ENCODE measurements at regions not wholly inside any gene's neighbourhood (a gene's known extent, or its start where the extent isn't known, plus 50 kb on each side); places are given as distances from the start of the nearest gene placed in this dataset.
"Not testable (repeated sequence)": the region's sequence is repeated elsewhere in the genome, so short reads cannot be mapped to it uniquely, and the experiment has no call there.

DNA sequence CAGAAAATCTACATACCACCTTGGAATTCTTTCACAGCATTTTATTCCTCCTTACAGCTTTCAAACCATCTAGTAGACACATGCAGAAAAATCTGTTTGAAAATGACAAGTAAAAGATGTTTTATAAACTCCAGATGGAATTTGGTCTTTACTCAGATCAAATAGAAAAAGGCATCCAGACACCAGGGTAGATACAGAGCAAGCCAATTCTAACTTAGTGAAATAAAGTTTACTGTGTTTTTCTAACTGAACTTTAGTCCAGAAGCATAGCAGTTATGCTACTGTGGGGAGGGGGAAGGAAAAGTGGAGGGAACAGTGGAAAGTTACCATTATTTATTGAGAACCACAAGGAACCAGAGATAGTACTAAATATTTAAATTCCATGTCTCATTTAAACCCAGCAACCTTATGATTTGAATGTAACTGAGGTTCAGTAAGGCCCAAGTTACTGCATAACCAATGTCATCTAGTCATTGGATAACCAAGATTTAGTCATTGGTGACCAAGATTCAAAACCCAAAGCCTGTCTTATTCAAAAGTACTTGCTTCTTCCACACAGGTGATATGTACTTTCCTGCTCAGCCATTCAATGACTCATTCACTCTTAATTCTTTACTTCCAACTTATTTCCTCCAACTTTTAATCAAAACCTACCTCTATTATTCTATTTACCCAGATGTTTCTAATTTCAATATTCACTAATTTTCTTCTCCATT, 57.7 kb downstream of the RAD51AP2 start:
- no peak for DNase-seq

DNA sequence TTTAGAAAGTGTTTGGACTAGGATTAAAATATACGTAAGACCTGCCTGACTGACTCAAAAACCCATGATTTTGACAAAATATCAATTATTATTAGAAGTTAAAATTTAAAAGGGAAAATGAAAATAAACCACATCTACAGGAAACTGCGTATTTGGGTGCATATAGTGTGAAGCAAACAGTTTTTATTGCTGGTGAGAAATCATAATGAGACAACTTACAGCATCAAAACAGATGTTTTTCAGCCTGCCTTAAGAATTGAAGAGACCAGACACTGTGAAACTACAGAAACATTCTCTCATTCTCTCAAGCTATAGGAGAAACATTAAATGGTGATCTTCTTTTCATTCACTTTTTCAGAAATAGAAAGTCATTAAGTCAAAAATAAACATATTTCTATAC, 62.9 kb downstream of the RAD51AP2 start:
- DNase-seq: no peak

DNA sequence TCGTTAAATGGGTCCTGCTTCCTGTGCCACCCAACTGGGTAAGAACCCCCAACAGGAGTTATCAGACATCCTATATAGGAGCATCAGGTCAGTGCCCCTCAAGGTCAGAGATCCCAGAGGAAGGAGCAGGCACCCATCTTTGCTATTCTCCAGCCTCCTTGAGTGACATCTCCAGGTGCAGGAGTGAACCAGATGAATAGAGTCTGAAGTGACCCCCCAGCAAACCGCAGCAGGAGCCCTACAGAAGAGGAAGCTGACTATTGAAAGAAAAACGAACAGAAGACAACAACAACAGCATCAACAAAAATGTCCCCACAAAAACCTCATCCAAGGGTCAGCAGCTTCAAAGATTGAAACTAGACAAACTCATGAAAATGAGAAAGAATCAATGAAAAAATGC, 72.0 kb downstream of the RAD51AP2 start:
- DNase-seq: not testable (repeated sequence)

DNA sequence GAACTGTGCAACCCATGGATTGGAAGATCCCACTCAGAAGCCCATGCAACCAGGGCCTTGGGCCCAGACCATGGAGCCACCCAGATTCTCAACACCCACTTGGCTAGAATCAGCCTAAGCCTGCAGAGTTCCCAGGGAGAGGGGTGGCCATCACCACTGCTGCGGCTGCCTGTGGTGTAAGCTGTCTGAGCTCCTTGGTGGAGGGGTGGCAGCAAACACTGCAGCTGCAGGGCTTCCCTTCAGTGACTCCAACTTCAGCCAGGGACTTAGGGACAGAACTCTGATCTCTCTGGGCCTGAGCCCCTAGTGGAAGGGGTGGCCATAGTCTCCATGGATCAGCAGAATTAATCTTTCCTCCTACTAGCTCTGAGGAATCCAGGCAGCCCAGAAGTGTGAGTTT, 72.5 kb downstream of the RAD51AP2 start:
- no peak for DNase-seq

DNA sequence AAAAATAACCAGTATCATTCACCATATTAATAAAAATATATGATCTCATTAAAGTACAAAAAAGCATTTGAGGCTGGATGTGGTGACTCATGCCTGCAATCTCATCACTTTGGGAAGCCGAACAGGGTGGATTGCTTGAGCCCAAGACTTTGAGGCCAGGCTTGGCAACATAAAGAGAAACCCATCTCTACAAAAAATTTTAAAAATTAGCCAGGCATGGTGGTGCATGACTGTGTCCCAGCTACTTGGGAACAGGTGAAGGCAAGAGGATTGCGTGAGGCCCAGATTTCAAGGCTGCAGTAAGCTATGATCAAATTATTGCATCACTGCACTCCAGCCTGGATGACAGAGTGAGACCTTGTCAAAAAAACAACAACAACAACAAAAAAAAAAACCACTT, 75.9 kb downstream of the RAD51AP2 start:
- no peak for DNase-seq

DNA sequence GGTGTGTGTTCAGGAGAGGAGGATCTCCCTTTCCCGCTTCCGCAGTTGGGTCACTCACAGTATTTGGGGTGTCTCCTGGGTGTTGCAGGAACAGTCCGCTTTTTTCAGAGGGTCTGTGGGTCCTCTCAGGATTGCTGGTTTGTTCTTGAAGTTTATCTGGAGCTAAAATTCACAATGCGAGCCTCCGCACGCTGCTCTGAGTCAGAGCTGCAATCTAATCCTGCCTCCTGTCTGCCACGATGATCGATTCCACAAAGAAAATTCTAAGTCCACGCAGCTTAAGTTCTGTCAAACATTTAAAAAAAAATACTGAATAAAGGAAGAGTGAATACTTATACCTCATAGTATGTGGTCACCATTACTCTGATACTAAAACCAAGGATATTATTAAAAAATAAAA, 76.5 kb downstream of the RAD51AP2 start:
- no peak for DNase-seq

DNA sequence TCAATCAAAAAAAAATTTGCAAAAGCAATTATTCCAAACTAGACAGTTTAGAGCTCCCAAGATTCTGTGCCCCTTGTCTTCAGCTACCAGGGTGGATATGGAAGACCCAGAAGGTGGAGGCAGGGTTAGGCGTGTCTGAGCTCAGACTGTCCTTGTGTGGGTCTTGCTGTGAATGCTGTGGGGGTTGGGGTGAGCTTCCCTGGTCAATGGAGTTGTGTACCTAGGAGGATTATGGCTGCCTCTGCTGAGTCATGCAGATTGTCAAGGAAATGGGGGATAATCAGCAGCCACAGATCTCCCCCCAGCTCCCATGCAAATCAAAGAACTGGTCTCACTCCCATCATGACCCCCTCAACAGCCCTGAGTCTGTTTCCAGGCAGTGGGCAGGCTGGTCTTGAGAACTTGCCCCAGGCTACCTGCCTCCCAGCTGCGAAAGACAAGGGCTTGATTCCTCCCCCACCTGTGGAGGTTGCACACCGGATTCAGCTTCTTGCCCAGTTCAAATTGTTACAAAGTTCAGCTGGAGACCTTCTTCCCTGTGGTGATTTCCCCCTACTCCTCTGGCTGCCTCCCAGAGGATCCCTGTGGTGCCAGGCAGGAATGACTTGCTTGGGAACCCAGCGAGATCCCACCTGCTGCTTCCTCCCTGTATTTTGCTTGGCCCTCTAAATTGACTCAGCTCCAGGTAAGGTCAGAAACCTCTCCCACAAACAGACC, 77.0 kb downstream of the RAD51AP2 start:
- no peak for DNase-seq

DNA sequence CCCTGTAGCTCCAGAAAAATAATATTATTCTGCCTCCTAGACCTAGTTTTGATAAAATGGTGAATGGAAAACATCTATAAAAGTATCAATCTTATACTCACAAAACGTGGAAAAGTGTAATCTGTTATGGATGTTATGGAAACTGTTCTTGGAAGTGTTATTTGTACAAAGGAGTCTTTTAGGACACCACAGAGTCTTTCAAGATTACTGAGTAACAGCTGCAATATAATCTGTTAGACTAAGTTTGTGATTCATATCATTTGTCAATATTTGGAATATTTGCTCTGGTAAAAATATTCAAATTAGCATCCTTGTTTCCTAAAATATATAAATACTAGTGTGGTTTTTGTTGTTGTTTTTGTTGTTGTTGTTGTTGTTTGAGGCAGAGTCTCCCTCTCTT, 87.9 kb downstream of the RAD51AP2 start:
- no peak for DNase-seq

DNA sequence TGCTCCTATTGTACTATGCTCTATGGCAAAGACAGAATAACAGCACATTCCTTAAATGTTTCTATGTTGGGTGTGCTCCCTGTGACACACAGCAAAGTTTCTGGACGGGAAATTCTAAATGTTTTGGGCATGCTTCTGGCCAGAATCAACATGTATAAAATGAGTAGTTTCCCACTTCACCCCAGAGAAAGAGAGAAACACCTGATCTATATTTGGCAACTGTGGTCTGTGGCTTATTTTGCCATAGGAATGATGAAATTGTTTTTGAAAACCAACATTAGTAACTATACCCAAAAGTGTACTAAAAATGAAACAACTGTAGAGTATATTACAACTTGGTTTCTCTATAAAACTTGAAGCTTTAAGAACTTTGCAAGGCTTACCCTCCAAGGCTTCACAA, 89.1 kb downstream of the RAD51AP2 start:
- no peak for DNase-seq

DNA sequence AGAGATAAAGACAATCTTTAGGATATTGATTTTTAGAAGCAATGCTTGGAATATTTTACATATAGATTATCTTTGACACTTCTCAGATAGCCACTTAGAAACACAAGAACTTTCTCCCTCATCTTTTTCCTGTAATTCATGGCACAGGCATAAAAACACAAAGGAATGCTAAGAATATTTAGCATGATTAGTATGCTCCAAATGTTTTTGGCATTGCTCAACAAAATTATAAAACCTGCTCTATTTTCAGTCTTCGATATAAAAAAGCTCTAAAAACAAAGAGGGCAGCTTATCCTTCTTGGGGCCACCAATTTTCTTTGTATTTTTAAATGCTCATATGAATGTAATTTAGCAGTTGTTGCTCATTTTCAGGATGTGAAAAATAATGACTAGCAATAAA, 90.8 kb downstream of the RAD51AP2 start:
- no peak for DNase-seq

DNA sequence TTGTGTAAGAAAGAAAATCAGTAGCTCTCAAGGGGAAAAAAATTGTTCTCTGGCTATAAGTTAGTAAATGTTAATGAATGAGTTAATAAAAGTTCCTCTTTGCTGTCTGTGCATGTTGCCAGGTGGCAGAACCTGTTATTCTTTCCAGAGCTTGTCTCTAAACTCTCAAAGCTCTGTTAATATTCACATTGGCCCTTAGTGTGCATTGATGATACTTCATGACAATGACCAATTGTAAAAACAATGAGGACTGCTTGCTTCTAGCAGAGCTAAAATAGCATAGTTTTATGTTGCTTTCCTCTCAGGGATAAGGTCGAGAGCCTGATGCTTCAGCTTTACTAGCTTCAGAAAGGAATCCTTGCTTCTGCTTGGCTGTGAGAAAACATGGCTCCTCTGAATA, 91.5 kb downstream of the RAD51AP2 start:
- DNase-seq: no peak

DNA sequence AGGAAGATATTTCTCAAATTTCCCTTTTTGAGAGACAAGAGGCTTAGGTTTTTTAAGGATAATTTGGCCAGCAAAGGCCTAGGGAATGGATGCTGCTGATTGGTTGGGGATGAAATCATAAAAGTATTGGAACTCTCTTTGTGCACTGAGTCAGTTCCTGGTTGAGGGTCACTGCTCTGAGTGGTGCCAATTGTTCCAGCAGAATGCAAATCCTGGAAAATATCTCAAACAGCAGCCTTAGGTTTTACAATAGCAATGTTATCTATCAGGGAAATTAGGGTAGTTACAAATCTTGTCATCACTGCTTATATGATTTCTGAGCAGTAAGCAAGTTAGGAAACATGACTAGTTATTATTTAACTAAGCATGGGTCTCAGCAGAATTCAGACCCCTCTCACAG, 96.2 kb downstream of the RAD51AP2 start:
- DNase-seq: no peak

DNA sequence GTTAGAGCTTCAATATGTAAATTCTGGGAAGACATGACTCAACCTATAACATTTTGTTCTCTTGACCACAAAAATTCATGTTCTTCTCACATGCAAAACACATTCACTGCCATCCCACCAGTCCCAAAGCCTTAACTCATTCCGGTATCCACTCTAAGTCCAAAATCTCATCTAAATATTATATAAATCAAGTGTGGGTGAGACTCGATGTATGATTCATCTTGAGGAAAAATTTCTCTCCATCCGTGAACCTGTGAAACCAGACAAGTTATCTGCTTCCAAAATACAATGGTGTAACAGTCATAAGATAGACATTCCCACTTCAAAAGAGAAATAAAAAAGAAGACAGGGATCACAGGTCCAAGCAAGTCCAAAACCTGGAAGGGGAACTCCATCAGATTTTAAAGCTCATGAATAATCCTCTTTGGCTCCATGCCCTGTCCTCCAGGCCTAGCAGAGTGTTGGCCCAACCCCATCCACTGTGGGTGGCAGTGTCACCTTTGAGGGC, 101.3 kb downstream of the RAD51AP2 start:
- DNase-seq: no peak

DNA sequence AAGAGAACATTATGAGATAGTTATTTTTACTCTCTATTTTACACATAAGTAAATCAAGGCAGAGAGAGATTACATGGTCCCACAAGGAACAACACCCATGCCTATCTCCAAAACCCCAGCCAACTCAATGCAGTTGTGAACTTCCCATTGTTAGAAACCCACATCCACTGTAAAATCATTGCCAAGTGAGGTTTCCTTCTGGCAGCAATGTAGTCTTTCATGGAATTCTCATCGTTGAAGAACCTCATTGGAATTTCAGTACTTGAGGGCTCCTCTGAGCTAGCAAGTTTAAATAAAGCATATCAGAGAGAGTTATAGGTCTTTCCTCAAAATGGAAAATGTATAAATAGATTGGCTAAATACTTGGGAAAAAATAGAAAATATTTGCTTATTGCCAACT, 105.2 kb downstream of the RAD51AP2 start:
- no peak for DNase-seq

DNA sequence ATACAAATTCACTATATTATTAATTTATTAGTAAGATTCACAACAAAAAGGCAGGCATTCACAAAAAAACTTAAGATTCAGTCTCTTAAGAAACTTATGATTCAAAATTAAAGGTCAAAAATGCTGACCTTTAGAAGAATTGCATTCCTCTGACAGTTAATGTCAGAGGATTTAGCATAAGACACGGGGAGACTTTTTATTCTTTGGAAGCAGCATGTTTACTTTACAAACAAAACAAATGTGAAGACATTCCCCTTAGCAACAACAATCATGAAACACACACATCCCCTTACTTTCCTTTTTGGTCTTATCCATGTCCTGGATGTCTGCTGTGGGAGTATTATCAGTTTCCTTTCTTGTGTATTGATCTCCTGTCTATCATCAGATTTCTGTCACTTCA, 117.1 kb downstream of the RAD51AP2 start:
- no peak for DNase-seq

DNA sequence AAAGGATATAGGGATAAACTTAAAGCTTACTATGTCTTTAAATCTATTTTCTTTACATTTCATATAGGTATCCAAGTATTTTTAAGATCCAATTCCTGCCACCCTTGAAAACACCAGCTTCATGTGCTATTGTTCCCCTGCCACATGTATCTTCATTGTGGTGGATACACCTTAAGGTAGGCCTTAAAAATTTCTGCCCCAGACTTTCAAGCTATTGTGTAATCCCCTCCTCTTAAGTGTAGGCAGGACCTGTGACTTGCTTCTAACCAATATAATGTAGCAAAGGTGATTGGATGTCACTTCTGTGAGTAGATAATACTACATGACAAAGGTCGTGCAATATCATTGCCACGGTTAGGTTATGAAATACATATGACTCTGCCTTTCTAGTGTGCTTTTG, 119.5 kb downstream of the RAD51AP2 start:
- no peak for DNase-seq

DNA sequence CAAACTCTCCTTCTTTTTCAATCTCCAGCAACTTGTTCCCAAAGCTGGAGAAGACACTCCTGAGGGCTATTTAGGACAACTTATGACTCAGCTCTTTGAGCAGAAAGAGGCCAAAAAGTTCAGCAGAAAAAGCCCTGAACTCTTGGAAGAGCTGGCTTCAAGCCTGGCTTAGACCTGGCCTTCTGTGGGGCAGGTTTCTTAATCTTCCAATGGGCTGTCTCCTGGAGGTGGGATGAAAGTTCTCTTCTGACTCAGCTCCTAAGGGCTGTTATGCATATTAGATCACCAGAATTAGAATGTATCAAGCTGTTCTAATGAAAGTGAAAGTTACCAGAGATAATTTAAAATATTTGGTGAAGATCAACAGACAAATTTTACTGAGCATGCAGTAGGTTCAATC, 129.4 kb downstream of the RAD51AP2 start:
- DNase-seq: no peak

DNA sequence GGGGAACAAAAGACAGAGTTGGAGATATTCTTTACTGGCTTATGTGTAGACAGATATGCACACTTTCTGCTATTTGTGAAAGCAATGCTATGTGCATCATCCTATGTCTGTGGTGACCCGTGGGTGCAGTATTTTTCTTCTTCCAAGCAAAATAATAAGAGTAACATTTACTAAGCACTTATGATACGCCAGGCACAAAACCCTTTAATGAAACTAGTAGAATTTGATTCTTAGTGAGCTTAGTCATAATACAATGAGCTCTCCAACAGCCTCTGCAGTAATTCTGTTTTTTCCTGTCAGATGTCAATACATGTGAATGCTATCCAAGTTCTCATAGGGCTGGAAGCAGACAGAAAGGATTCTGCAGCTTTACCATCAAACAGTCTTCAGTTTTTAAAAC, 130.6 kb downstream of the RAD51AP2 start:
- no peak for DNase-seq

DNA sequence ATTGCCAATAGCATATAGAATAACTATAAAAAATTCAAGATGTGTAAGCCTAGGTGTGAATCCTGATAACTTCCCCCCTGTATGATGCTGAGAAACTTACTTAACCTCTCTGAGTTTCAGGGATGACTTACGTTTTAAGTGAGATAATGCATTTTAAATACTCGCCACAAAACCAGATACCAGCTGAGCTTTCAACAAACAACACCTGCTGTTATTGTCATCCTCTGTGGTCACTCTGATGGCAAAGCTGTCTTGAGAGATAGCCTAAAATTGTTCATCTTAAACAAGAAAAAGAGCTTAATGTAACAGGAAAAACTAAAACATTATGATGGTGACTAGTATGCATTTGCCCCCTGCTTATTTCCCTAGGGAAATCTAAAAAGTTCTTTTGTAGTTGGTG, 131.5 kb downstream of the RAD51AP2 start:
- DNase-seq: no peak

DNA sequence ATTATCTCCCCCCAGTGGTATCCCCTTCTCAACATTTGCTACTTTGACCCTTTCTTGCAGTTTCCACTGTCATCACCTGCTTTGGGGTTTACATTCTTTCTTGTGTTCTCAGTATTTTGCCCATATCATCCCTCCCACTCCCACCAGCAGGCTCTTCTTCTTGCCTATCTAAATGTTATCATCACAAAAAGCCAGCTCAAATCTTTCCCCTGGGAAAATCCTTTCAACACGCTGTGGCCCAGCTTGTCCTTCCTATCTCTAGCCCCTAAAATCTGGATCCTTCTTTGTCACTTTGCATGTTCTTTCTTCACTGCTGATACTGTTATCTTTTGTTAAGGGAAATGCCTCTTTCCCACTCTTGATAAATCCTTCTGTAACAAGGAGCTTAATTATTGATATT, 138.2 kb downstream of the RAD51AP2 start:
- DNase-seq: no peak

DNA sequence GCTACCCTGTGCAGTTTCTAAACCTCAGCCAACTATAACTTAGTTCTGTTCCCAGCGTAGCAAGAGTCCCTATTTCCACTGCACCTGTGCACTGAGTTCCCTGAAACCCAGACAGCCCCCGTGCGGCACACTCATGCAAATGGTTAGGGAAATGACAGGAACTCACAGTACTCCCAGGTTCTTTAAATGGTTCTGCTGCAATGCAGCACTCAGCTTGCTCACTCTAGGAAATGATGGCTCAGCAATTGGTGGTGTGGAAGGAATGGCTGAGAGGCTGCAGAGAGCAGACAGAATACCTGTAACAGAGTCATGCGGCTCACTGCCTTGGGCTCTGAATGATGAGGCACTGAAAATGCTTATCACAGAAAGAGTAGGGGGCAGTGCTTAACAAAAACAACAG, 143.0 kb downstream of the RAD51AP2 start:
- DNase-seq: no peak

DNA sequence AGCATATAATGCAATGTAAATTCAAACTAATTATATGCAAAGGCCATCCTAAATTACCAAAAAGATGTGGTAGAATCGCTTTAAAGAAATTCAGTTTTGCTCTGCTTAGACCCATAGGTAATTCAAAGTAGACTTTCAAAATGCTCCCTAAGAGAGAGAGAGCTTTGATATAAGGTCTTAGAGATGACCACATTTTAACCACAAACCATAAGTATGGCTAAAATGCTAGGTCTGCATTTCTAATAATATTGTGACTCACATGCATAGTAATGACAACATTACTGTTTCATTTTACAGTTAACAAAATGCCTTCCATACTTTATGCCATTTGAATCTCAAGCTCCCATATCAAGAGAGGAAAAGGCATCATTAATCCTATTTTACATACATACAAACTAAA, 144.5 kb downstream of the RAD51AP2 start:
- DNase-seq: no peak

DNA sequence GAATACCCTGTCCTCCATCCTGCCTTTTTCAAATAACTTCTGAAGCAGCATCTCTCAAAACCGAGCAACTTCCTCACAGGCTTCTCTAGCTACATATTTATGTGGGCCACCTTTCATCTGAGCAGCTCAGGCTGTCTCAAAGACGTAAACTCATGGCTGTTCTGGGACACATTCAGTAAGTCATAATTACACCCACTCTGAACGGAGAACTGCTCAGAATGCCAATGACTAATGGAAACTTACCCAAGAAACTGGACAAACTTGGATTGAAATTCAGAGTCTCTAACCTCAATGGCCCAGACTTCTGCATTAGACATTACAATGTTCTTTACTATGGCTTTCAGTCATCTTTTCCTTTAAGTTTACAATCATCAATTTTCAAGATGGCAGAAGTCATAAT, 145.2 kb downstream of the RAD51AP2 start:
- no peak for DNase-seq

DNA sequence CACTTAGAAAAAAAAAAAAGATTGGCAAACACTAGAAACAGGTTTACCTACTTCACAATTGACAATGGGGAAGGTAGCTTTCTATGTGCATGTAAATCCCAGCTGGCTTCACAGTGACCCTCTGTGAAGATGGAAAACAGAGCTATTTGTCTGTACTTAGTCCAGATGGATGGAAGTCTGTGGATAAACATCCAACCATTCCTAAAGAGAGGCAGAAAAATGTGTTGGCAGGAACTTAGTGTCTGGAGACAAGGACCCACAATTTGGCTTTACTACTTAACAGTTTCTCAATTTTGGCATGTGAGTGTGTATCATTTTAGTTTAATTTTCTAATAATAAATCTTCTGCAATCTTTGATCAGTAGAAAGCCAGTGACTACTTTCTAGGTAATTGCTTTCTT, 154.4 kb downstream of the RAD51AP2 start:
- no peak for DNase-seq

DNA sequence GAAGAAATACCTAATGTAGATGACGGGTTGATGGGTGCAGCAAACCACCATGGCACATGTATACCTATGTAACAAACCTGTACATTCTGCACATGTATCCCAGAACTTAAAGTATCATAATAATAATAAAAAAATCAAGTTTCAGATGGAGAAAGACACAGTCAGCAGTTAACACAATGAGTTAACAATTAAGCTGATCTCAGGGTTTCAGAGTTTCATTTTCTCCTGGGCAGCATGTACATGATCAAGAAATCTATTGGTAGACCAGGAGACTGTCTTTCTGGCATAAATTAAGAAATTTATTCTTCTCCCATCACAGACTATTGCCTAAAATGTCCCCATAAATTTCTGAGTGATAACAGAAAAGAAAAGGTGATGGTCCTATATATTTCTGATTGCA, 155.3 kb downstream of the RAD51AP2 start:
- no peak for DNase-seq
